HG03108 (cell line): ENCODE measurements at regions not wholly inside any gene's neighbourhood (a gene's known extent, or its start where the extent isn't known, plus 50 kb on each side); places are given as distances from the start of the nearest gene placed in this dataset.

ENCODE experiments used
- ATAC-seq: cut with Tn5 transposase; IDR thresholded peaks from one replicate; pipeline ENCODE4 v1.9.1; 2021; ENCODE audit warnings: moderate library complexity; ENCODE audit not compliant: unreplicated experiment

DNA sequence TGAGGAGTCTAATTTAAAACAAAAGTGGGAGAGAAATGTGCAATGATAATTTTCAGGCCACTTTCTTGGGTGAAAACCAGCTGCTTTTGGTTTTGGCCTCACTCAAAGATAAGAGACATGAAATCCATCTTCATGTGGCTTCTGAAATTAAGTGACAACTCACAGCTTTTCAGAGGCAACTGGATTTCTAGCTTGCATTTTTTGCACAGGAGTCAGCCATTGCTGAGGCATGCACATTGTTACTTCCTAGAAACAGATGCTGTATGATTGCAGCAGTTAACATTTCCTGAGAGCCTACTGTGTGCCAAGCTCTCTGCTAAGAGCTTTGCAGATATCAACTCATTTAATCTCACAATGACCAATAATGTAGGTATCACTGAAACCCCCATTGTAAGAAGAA lies 562.6 kb downstream of the NR2F1-AS1 start:
- no peak for ATAC-seq

DNA sequence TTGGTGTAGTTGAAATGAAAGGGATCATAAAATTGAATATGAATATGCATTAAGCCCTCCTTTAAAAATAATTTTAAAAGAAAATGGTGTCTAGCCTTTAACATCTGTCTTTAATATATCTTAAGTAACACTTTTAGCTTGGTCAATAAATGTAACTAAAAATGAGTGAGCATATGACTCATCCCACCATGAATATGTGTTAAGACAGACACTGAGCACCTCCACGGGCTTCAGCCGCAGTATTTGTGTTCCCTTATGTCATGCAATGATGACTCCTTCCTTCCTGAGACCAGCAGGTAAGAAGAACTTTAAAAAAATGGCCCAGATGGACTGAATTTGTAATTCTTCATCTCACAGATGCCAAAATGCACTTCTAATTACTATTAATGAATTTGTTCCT lies 563.2 kb downstream of the NR2F1-AS1 start:
- no peak for ATAC-seq

DNA sequence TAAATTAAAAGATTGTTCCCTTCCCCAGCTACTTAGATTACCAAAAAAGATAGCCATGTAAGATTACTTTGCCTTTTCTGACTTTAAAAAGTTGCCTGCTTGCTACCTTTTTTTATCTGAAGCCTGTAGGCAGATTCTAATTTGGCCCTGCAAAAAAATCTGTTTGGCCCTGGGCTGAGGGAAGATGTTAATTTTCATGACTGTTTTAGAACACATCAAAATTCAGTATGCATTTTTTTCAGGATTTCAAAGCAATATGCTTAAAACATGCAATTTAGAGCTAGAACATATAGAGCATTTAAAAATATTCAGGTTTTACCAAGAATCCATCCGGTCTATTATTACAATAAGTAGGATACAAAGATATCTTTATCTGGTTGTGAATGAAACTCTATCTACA lies 563.6 kb downstream of the NR2F1-AS1 start:
- no peak for ATAC-seq

DNA sequence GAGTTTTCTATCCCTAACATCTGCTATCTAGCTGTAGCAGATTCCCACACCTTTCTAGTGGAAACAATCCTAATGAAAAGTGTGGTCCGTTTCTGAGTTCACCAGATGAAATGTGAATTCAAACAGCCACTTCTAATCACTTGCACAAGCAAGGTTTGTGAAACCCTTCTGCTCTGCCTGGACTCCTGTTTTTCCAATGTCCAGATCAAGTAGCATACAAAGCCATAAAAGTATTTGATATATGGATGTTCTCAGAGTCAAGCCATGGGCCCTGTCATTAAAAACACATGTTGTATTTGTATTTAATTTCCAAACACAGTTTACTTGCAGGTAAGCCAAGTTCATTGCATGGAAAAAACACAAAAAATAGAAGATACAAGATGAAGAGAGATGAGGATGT lies 570.4 kb downstream of the NR2F1-AS1 start:
- no peak for ATAC-seq

DNA sequence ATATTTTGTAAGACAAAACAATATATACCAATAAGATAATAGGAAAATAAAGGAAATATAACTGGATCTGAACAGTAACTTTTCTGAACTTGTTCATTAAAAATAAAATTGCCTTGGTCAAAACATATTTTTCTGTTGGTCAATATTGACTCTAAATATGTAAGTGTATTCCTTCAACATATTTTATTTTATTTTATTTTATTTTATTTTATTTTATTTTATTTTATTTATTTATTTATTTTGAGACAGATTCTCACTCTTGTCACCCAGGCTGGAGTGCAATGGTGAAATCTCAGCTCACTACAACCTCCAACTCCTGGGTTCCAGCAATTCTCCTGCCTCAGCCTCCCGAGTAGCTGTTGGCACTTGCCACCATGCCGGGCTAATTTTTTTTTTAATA lies 571.0 kb downstream of the NR2F1-AS1 start:
- no peak for ATAC-seq

DNA sequence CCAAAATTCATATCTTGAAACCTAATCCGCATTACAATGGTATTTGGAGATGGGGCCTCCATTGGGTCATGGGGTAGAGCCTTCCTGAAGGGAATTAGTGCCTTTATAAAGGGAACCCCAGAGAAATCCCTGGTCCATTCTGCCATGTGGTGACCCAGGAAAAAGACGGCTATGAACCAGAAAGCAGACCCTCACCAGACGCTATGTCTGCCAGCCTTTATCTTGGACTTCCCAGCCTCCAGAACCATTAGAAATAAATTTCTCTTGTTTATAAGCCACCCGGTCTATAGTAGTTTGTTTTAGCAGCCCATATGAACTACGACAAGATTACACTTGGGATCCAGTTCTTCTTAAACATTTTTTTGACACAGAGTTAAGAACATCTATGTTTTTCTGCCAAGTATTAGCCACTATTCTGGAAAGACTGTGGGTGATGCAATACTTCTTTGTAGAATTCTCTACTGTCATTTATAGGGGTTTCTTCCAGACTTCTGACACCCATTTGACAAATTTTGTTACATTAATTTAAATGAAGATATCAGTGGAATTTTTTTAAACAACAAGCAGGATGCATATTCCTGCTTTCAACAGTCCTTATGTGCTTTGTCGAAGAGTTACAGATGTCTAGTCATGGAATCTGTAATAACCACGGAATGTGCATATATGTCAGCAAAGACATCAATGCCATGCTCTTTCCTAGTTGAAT lies 572.4 kb downstream of the NR2F1-AS1 start:
- ATAC-seq: no peak

DNA sequence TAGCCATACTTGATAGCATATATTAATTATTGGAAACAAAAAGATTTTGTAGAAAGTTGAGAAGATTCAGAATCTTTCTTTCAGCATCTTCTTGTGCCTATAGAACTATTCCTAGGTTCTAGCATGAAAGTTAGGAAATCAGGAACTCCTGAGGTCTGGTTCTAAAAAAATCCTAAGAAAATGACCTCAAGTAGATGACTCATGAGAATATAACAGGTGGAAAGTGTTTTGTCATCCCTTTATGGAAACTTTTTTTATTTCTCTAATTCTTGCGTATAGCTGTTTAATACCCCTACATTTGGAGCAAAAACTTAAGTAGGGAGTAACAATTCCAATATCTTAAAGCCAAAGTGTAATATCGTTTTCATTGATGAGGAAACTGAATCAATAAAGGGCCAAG lies 574.1 kb downstream of the NR2F1-AS1 start:
- ATAC-seq: no peak

DNA sequence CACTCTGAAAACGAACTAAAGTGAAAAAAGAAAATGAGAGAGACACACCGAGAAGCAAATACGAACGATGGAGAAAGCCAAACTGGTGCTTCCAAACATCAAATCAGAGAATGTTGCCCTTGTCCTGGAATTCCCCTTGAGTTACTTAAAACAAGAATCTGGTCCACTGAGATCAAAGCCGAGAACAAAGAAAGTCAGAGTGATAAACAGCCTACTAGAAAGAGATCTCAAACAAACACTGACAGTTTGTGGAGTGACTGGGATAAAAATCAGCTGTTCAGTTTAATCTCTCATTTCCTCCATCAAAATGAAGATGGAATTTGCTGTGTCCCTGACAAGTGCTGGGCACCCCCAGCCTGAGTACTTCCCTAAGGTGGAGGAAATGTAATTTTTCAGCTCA lies 582.6 kb downstream of the NR2F1-AS1 start:
- no peak for ATAC-seq

DNA sequence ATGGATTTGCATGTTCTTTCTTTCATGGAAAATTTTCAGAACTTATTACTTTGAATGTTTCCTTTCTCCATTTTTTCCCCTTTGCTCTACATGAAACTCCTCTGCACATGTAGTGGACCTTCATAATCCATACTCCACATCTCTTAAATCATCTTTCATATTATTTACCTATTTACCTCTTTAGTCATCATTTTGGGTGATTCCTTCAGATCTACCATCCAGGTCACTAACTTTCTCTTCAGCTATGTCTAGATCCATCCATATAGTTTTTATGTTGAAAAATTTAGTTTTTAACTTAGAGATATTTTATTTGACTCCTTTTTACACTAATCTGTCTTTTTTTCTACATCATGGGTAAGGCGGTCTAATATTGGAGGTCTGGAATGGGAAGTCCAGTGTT lies 586.6 kb downstream of the NR2F1-AS1 start:
- no peak for ATAC-seq

DNA sequence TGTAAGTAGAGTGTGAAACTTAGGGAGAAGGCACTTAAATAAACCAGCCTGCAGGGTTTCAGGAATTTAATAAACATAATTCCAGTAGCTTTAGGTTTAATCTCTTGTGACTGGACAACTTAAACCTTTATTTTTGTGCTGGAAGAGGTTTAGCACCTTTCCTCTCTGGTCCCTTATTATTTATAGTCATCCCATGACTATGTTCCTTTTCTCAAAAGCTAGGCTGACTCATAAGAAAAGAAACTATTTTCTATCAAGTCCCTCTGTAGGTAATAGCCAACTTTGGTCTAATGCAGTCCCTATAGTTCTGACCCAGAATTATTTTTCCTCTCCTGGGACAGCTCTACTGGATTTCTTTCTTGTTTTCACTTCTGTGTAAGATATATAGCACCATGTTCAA lies 588.9 kb downstream of the NR2F1-AS1 start:
- ATAC-seq: no peak

DNA sequence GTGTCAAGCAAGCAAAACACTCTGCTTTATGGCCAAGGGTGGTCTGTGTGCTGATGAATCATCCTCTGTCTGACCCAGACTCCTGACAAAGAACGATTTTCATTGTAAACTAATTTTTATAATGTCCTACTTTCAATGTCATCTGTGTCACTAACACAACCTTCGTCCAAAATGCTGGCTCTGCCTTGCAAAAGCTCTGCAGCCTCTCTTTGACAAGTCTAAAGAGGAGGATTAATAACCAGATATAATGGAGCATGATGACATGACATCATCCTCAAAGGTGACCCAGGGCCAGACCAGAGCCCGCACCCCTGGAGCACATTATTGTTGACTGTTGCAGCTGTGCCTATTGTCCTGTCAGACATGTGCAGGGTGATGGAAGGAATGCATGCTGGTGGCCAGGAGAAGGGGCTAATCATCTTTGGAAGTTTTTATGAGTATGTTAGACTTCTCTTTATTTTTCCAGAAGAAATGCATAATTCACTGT lies 589.4 kb downstream of the NR2F1-AS1 start:
- no peak for ATAC-seq

DNA sequence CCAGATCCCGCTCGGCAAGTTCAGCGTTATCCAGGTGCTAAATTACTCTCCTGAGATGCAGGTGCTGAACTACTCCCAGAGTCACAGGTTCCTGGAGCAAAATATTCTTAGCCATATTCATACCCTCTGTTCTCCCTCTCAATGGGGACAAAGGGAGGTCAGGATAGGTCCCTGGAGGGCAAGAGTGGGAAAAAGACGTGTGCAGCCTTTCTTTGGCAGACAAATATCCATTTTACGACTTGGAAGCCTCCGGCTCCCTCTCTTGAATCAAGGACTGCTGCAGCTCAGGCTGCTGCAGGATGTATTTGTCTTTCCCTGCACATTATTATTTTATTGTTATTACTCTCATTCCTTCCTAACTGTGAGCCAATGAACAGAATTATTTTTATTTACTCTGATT lies 590.2 kb downstream of the NR2F1-AS1 start:
- ATAC-seq: no peak

DNA sequence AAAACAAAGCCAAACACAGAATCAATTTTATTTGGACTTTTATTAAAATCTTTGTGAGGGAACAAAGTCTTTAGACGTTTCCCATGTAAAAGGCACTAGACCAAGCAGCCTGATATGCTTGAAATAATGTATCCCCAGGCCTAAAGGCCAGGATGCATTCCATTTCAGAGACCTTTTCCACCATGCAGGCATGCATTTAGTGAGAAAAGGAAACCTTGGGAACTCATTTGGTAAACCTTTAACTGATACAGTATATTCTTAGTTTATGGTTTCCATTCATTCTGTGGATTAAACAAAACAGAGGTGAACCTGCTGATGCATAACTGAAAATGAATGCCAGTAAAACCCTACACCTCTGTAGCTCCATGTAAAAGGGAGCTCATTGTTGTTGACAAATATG lies 600.0 kb downstream of the NR2F1-AS1 start:
- ATAC-seq: no peak

DNA sequence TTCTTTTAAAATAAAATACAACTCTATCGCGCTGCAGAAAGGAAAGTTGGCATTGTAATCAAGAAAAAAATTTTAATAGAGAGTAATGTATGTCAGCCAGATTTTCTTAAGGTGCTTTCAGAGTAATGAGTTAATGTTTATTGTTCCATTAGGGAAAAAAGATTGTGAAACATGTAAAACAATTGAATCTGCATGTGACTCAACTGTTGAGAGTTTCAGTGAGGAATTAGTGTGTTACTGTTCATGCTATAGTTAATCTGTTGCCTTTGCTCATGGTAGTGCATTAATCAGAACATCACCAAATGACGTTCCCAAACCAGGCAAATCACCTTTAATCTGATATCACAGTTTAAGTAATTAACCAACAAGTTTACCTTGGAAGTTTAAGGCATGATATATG lies 600.5 kb downstream of the NR2F1-AS1 start:
- no peak for ATAC-seq

DNA sequence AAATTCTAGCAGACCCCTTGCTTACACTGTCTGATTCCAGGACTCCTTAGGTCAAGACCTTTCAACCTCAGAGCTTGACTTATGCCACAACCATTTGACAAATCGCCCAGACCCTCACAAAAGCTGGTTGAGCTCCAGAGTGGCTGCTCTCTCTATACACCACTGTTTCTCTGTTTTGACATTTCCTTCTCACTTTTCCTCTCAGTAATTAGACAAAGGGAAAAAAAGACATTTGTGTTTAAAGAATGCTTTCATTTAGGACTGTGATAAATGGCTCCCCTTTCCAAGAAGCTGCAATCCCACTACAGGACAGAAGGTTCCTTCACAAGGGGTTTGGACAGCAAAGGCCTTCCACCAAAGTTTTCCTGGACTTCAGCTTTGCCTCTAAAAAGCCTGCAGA lies 601.3 kb downstream of the NR2F1-AS1 start:
- no peak for ATAC-seq

DNA sequence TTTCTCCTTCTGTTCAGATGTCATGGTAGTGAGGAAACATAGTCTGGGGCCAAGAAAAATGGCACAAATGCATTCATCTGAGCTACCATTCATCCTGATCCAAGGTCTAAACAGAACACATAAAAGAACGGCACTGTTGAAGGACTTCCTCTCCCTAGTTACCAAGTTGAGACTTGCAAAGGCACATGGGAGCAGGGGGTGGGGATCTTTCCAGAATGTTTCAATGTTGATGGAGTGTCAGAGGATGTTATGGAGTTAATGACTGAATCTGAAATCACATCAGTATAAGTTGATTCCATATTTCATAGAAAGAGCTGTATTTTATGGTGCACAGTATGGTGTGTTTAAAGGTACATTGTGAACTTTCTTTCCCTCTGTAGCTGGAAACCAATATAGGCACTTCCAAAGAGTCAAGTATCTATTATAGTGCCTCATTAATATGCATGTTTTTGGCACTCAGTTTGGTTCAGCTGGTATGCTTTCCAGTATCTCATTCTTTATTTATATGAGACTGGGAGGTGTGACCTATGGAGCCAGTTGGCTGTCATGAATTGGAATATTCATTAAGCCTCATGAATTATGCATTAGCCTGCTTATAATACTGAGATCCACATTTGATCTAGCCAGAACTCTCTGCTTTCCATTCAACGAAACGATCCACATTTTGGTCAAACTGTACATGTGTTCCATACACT lies 603.0 kb downstream of the NR2F1-AS1 start:
- ATAC-seq: no peak

DNA sequence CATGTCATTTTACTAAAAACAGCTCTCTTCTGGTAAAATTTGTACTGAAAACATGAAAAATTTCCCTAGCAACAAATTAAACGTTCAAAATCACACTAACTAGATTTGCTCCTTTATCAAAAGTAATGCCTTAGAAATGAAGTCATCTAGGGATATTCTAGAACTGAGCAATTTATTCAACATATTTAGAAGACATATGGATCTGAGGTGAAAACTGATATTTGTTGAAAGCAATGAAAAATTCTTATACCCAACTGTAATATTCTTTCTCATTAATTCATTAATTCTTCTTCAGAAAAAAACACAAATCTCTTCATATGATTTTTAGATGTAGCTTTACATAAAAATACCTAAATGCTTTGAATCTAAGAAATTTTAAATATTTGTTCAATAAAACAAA lies 604.9 kb downstream of the NR2F1-AS1 start:
- ATAC-seq: no peak

DNA sequence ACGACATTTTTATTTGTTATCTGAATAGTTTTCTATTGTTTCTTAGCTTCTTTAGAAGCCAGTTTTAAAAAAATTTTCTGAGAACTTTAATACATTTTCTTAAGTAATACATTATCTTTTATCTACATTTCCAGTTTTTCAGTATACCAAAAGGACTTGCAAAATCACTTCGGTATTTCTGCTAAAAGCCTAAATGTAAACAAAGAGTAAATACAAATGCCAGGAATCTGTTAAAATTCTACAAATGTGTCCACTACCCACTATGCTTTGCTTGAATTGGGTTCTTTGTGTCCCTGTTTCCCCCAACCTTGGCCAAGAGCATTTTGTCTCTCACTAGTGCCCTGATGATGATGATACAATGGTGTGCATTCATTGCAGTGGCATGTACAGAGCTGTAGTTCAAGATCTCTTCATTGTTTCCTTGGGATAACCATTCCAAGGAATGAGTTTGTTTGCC lies 611.2 kb downstream of the NR2F1-AS1 start:
- ATAC-seq: no peak

DNA sequence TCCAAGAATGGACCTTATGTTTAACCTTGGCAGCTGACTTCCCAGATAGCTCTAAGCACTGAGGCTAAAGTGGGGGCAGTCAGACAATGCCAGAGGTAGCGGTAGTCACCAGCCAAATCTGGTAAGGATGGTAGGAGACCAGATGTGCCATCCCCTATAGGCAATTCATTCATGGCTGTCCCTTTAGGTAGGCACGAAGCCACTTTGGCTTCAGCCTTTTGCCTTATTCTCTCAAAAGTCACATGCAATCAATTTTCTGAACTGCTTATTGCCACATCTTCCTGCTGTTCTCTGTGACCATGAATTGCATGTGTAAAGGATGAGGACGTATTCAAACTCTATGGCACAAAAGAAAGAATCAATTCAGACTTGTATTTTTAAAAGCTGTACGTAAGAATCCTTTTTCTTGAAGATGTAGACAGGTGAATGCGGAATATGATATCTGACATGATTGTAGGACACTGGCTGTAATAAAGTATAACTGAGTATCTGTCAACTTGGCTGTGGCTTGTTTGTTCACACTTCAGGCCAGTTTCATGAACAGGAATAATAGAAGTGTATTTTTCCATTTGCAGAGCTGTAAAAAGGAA lies 611.7 kb downstream of the NR2F1-AS1 start:
- ATAC-seq: no peak

DNA sequence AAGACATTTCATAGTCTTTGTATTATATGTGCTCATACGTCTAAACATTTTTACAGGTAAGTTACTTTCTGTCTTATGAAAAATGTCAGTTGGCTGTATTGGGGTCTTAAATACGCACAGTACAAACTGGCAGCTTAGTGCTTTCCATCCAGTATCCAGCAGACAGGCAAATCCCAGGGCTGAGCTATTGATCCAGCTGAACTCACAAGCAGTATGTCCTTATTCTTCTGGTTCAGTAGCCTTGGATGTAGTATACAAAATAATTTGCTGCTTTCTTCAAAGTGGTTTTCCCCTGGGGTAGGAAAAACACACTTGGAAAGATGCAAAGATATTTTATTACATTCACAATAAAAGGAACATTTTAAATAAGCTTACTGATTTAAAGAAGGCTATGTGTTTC lies 617.2 kb downstream of the NR2F1-AS1 start:
- ATAC-seq: no peak

DNA sequence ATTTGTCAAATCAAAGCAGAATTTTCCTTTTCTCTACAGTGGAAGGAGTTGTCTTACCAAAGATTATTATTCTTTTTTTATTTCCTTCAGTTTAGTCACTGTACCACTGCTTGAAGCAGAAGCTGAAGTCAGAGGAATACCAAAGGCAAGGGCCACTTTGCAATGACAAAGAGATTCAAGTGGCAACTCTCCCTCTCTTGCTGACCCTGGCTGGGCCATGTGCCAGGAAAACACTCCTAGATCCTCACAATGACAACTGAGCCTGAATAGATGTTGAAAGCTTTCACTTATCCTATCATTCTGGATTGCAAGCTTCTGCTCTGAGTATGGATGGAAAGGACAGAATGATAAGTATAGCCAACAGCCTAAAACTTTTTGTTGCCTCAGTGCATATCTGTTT lies 618.3 kb downstream of the NR2F1-AS1 start:
- no peak for ATAC-seq

DNA sequence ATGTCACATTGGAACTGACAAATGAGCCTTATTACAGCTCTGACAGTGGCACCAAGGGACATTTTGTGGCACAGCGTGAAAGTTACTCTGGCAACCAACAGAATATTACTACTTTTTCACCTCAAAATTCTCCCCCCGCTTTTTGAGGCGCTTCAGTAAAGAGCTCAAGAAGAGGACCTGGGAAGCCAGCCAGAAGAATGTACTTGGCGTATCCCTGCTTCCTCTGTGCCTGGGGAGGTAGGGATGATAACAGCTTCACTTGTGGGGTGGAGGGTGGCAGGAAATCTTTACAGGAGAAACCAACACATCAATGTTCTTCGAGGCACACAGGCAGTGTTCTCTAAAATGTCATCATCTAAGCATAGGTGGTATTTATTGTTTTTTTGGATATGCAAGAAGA lies 624.1 kb downstream of the NR2F1-AS1 start:
- no peak for ATAC-seq
